HK-2 (cell line): ENCODE measurements at regions not wholly inside any gene's neighbourhood (a gene's known extent, or its start where the extent isn't known, plus 50 kb on each side); places are given as distances from the start of the nearest gene placed in this dataset.
"Not testable (repeated sequence)": the region's sequence is repeated elsewhere in the genome, so short reads cannot be mapped to it uniquely, and the experiment has no call there.

ENCODE experiments used
- DNase-seq: peaks from one replicate; pipeline ENCODE4 v3.0.0-alpha.2; 2018; ENCODE audit not compliant: unreplicated experiment

DNA sequence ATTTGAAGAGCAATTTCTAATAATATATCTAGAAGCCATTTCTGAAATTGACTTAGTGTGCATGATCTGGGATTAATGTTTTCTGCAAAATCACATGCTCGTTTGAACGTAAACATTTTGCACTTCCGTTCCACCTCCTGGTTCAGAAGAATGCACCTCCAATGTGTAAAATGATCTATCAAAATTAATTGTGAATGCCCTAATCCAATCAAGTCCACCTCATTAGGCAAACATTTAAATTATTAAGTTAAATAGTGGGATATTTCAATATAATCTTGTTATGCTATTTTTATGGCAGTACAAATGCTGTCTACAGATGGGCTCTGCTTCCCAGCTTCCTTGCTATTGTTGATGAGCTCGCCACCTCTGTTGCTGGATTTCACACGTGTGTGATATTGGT lies 542.5 kb downstream of the INSC start:
- no peak for DNase-seq

DNA sequence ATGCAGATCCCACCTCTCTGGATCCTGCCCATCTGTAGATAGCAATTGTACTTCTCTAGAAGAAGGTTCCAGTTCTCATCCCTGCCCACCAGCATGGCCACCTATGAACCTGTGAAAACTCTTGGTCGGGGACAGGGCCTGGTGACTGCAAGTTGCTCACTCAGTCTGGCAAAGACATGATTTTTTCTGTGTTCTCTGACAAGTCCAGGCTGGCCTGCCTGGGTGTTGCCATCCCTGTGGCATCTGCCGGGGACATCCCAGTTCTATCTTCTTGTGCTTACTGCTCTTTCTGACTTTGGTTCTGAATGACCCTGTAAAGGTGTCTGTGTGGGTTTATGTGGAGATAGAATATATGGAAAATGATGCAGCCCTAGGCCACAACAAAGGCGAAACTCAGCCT lies 545.8 kb downstream of the INSC start:
- no peak for DNase-seq

DNA sequence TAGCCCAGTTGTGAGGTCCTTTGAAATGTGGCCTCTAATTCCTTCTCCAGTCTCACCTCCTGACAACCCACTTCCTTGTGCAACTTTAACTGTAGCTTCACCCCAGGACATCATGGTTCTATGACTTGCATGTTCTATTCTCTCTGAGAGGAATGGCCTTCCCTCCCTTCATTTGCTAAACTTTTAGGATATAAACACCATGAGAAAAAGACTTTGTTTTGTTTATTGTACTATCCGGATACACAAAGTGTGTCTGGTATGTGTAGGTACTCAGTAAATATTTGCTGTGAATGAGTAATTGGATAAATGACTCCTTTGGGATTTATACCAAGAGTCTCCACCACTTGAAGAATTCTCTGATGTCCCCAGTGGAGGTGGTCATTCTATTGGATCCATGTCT lies 547.6 kb downstream of the INSC start:
- DNase-seq, result no peak

DNA sequence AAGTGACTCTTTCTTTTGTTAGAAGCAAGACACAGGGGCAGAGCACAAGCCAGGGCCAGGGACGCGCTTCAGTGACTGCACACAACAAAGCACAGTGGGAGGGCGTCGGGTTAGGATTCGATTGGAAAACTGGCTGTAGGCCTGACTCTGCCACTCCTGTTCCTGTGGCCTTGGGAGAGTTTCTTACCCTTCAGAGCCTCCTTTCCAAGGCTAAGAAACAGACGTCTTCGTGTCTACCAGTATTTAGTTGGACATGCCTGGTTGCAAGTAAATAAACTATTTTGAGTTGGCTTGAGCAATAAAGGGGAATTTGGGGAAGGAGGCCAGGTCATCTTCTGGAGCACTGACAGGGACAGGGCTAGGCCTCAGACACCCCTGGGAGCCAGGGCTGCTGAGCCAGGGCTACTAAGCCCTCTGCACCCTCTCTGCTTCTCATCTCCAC lies 549.1 kb downstream of the INSC start:
- DNase-seq, result no peak

DNA sequence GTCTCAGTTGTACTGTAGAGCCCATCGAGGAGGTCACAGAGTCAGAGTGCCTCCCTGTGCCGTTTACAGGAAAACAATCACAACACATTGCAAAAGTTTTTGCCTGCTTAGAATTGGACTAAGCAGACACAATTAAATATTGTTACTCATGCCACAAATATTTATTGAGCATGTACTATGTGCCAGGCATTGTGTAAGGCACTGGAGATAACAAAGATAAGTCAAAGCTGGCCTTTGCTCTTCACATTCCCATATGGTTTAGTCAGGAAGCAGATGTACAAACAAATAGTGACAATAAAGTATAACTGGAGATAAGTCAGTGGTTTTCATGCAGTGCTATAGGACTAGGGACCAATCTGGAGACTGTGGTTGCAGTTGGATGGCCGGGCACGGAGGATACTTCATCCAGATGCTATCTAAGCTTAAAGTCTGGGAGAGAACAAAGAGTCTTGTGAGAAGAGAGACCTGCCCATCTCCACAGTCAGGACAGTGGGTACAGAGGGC lies 550.7 kb downstream of the INSC start:
- no peak for DNase-seq

DNA sequence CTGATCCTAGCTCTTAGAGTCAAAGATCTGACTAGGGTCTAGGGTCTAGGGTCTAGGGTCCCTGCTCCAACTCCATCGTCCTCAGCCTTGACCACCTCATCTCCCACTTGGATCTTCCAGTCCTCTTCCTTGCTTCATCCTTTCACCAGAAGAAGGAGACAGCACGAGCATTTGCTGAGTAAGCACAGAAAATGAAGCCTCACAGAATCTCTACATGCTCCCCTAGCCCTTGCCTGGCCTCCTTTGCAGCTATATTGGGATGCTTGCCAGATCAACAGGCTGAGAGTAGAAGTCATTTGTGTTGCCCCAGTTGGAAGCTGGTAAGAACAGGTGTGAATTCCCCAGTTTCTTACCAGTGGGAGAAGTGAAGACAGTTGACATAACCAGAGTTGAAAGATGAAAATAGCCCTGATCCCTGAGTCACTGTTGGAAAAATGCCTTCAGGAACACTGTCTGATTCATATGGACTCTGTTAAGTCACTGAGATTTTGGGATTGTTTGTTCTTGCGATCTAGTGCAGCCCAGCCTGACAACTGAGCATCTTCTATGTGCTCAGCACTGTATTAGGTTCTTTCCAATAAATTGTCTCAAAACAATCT lies 552.5 kb downstream of the INSC start:
- DNase-seq, result no peak

DNA sequence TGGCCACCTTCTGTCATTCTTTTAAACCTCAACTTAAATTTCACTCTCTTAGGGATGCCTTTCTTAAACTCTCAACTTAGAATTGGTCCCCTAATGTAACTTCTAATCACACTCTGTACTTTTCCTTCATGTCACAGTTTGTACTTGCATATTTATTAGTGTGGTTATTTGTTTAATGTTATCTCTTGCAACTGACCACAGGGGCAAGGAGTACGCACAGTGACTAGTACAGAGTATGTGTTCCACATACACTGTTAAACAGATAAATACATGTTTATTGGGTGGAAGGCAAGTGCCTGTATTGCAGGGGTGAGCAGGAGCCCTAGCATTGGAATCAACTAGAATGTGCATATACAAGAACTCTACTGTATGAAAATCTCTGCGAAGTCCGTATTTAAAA lies 554.0 kb downstream of the INSC start:
- DNase-seq, result no peak

DNA sequence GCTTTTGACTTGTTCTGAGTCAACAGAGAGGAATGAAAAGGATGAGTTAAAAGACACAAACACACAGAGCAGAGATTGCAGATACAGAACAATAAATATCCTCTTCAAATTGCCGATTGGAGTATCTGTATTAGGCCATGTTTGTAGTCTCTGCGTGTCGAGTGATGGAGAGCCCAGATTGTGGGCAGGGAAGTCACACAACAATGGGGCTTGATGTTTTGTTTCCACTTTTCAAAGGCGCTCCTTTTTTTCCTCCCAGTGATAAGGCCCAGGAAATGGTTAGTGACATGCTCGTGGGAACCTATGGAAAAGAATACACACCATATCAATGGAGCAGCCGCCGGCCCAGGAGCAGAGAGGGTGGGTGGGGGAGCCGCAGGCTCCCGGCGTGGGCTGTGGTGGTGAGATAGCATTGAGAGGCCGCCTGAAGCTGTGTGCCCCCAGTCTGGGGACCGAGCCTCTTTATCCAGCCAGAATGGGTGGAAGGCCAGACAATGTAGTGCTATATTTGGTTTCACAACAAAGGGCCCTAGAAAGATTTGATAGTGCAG lies 555.9 kb downstream of the INSC start:
- DNase-seq, result no peak

DNA sequence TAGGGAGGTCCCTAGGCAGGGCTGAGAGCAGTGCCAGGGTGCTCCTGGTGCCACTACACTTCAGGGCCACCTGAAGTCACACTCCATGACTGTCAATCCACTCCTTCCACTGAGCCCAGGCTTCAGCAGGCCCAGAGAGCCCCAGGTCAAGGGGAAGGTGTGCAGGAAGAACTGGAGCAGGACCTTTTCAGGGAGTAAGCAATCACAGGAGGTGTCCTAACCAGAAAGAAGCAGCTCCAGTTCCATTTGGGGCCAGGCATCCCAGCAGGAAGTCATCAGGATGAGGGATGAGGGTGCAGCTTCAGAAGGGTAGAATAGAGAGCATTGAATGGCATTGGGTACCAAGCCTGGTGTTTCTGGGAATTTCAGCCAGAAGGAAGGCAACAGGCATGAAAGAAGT lies 556.5 kb downstream of the INSC start:
- DNase-seq, result no peak

DNA sequence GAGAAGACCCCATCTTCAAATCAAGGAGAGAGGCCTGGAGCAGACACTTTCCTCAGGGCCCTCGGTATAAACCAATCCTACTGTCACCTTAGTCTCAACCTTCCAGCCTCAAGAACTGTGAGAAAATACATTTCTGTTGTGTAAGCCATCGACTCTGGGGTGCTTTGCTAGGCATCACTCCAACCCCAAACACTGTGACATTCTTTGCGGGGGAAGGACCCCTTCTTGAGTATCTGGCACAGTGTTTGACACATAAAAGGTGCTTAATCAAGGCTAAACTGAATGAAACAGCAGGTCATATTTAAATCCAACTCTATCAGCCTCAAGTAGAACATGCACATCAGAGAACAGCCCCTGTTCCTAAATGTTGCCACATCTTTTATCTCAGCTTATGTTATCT lies 558.1 kb downstream of the INSC start:
- no peak for DNase-seq

DNA sequence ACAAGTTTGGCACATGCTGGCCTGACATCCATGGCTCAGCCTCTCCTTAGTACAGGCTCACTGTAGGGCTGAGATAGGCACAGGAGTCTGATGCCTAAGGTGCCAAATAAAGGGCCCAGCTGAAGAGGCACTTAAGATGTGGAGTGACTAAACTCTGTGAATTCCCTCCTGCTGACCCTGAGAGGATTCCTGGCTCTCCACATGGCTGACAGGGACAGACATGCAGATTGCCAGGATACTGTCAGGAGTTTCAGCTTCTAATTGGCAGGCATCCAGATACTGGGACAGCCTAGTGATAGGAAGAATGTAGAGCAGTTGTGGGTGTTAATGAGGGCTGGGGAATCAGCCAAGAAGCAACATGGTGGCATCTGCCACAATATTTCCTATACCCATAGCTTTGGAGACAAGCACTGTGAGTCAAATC lies 558.7 kb downstream of the INSC start:
- no peak for DNase-seq

DNA sequence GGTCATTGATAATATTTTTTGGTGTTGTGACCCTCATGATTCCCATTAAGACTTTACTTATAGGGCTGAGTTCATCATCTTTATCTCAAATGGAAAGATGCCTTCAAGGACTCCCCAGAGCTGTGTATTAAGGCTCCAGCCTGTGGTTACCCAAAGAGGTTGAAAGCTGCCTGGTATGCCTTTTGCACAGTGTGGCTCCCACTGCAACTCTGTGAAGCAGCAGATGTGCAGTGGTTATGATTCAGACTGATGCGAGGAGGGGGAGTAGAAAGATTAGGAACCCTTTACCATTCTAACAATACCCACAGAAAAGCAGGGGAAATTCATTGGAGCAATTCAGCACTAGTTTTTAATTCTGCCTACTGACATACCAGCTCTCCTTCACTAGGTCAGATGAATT lies 560.0 kb downstream of the INSC start:
- no peak for DNase-seq

DNA sequence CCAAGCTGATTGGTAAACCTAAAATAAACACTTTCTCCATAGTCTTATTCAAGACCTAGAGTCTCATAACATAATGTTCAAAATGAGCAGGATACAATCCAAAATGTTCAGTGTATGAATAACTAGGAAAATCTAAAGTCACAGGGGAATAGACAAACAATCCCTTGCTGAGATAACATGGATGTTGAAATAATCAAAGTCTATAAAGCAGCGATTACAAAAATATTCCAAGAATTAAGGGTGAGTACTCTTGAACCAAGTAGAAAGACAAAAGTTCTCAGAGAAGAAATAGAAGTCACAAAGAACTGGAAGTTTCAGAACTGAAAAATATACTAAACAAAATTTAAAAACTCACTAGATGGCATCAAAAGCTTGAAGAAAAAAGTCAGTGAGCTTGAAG lies 561.0 kb downstream of the INSC start:
- DNase-seq, result no peak

DNA sequence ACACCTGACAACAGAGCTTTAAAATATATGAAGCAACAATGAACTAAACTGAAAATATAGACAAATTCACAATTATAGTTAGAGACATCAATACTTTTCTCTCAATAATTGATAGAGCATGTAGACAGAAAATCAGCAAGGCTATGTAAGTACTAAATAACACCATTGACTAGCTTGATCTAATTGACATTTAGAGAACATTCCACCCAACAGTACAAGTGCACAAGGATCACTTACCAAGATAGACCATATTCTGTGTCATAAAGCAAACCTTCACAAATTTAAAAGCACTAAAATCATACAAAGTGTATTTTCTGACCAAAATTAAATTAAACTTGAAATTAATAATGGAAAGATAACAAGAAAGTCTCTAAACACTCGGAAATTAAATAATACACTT lies 562.5 kb downstream of the INSC start:
- DNase-seq, result no peak

DNA sequence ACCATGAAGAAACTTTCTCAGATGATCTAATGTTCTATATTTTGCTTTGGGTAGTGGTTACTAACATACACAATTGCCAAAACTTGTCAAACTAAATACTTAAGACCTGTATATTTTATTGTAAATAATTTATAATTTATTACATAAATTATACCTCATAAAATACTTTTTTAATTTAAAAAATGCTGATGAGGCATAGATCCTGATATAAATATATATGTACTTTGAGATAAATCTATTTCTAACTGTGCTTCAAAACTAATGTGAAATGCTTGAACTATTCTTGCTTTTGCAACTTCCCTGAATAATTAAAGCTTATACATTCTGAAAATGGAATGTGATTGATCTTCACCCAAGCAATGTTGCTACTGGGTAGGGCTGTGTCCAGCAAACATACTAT lies 568.8 kb downstream of the INSC start:
- DNase-seq, result no peak

DNA sequence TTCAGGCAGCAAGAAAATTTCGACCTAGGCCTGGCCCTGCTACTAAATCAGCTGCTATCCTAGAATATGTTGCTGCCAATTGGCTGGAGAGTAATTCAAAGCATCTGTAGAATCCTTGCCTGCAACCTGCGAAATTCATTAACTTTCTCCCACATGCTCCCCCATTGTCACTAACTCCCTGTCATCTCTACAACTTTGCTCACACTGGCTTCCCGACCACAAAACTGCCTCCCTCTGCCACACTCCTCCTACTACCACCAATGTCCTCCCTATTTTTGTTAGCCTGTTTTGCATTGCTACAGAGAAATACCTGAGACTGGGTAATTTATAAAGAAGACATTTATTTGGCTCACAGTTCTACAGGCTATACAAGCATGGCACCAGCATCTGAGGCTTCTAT lies 570.6 kb downstream of the INSC start:
- DNase-seq, result no peak

DNA sequence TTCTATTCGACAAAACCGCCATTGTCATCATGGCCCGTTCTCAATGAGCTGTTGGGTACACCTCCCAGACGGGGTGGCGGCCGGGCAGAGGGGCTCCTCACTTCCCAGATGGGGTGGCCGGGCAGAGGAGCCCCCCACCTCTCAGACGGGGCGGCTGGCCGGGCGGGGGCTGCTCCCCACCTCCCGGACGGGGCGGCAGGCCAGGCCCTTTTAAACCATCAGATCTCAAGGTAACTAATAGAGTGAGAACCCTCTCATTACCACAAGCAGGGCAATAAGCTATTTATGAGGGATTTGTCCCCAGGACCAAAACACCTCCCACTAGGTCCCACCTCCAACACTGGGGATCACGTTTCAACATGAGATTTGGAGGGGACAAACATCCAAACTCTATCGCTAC lies 571.5 kb downstream of the INSC start:
- DNase-seq, result not testable (repeated sequence)

DNA sequence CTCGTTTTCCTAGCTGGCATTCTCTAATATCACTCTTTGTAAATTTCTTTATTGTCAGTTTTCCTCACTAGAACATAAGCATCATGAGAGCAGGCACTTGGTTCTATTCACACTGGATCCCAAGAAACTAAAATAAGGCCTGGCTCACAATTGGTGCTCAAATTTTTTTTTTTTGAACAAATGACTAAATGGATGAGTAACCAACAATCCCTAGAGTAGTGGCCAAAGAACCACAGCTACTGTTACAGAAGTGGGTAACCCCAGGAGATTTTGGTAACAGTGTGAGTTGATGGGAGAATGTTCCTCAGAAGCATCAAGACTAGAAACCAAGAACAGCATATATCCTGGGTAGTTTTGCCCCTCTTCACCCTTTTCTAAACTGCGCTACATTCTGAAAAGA lies 572.6 kb downstream of the INSC start:
- DNase-seq, result no peak

DNA sequence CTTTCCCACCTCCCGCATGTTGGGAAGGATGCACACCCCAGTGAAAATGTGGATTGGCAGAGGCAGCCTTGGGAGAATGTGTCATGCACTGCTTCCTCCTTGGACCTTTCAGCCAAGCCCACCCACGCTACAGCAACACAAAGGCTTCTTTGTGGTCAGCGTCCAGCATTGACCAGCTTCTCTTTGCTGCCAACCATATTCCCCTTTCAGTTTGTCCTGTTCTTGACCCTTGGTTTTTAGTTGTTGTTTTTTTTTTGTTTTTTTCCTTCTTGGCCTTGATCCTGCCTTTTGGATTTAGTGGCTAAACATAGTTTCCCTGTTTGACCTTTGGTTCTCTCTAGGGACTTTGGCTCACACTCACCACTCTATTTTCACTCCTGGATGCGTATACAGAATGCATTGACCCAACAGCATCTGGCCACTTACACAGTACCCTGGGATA lies 573.6 kb downstream of the INSC start:
- no peak for DNase-seq

DNA sequence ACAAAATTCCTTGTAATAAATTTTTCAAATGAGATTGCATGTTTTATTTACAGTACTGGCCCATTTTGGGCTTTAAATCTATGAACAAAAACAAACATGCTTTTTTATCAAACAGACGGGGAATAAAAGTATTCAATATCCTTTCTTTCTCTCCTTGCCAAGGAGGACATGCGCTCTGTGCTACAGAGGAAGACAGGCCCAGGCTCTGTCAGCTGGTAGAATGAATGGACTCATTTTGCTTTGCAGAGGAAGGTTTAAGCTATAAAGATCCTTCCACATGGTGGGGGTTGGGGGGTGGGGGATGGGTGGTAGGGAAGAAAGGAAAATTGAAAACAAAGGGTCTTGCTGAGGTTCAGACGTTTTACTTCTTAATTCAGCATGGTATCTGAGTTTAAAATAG lies 575.6 kb downstream of the INSC start:
- DNase-seq, result no peak

DNA sequence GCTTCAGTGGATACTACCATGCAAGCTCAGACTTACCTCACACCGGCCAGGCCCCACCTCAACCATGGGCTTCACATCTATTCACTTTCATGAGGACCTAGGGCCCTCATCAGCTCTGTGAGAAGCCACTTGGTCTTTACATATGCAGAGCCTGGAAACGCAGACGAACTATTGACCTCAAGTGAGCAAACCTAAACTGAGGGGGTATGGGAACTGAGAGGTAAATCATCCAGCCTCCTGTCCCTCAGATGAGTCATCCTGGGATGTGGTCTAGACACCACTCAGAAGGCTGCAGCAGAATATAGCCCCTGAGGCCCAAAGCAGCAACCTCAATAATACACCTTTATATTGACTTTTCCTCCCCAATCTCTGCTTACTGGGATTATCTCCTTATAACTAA lies 578.0 kb downstream of the INSC start:
- no peak for DNase-seq

DNA sequence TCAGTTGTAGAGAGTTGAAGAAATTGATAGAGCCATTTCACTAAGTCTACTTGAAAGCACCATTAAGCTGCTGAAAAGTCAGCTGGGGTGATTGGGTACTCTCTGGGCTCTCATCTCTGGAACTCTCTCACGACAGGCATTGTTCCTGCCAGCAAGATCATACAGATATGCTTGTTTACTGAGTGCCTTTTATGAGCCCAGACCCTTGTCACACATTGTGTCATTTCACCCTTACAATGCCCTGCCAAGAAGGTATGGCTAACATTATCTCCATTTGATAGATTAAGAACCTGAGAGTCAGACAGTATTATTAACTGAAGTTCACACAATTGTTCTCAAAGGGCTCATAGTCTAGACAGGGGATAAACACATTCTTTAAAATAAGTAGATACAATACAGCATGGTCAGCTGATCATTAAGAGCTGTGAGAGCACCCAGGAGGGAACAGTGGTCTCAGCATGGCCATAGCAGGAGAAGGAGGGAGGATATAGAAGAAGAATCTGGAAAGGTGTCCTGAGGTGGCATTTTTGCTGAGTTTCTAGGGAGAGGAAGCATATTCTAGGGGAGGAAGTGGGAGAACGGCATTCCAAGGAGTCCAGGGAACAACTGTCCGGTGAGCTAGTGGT lies 580.5 kb downstream of the INSC start:
- DNase-seq, result no peak

DNA sequence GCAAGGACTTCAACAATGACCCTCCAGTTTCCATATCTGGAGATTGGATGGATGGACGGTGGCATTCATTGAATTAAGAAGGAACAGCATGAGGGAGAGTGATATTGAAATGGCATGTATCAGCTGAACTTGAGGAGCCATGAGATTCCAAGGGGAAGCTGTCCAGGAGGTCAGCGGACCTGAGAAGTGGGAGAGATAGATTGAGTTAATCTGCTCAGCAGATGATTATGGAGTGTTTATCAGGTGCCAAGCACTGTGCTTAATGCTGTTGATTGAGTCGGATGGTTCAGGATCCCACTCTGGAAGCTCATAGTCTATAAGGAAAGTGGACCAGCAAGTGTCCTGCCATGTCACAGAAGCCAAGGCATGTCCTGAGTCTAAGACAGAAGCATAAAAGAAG lies 581.3 kb downstream of the INSC start:
- no peak for DNase-seq
